ENCODE measurements at regions not wholly inside any gene's neighbourhood (a gene's known extent, or its start where the extent isn't known, plus 50 kb on each side); places are given as distances from the start of the nearest gene placed in this dataset.

DNA sequence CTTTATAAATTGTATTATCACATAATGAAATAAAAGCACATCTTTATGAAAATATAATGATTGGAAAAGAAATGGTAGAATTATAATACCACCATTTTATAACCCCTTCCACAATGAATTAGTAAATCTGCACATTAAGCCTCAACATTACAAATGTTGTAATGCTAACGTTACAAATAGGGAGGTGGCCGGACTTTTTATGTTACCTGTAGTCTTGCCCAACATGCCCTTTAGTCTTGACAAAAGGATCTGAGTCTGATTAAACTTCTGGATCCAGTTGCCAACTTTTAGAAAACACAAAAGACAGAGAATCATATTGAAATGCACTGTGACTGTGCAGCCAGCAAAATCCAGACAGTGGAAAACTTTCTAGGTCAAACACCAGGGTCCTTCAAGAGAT lies 617.3 kb downstream of the KCNJ3 start:
- TF ChIP-seq, protein P1, sequence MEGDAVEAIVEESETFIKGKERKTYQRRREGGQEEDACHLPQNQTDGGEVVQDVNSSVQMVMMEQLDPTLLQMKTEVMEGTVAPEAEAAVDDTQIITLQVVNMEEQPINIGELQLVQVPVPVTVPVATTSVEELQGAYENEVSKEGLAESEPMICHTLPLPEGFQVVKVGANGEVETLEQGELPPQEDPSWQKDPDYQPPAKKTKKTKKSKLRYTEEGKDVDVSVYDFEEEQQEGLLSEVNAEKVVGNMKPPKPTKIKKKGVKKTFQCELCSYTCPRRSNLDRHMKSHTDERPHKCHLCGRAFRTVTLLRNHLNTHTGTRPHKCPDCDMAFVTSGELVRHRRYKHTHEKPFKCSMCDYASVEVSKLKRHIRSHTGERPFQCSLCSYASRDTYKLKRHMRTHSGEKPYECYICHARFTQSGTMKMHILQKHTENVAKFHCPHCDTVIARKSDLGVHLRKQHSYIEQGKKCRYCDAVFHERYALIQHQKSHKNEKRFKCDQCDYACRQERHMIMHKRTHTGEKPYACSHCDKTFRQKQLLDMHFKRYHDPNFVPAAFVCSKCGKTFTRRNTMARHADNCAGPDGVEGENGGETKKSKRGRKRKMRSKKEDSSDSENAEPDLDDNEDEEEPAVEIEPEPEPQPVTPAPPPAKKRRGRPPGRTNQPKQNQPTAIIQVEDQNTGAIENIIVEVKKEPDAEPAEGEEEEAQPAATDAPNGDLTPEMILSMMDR (IDR thresholded peaks at IDR 0.05; ENCODE audit: borderline replicate concordance, control extremely low read depth, extremely low read depth, insufficient read depth, missing control alignments): no peak
- DNase-seq (ENCODE audit: low spot score): no peak
- in situ Hi-C loops (cut with MboI; ENCODE audit: low sequenced_read_pairs, unreplicated experiment): no loop called here

DNA sequence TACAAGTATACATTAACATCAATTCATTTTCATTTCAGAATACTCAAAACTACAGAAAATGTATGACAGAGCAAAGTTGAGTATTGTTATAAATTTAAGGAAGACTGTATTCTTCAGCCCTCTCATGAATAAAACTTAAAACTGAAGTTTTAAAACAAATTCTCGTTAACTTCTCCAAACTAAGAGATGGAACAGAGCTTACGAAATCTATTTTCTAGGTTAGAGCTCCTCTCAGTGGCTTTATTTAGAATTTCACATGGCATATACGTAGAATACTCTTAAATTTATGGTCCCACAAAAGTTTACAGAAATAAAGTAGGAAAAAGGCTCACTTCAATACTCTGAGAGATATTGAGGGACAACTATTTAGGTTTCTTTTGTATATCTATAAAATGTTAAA lies 612.1 kb downstream of the KCNJ3 start:
- TF ChIP-seq, protein P1 (IDR thresholded peaks at IDR 0.05; ENCODE audit: borderline replicate concordance, control extremely low read depth, extremely low read depth, insufficient read depth, missing control alignments): peak; percentile 24
- DNase-seq (ENCODE audit: low spot score): no peak
- in situ Hi-C loops (cut with MboI; ENCODE audit: low sequenced_read_pairs, unreplicated experiment): no loop called here

DNA sequence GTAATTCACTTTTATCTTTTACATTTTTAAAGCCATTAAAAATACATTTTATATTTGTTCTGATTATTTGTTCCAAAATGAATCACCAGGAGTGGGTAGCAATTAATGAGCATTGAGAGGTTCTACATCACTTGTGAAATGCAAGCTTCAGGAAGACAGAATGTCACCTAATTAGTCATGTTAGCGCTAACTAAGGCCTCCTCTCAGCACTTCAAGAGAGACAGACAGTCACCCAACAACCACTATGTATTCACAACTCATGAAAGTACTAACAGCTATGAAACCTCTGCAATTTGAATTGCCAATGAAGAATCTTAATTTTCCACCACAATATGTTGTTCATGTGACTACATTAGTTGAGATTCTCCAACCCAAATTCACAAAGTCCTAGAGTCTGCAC lies 611.0 kb downstream of the KCNJ3 start:
- in situ Hi-C loops (cut with MboI; ENCODE audit: low sequenced_read_pairs, unreplicated experiment): no loop called here
- no peak for DNase-seq (ENCODE audit: low spot score)
- TF ChIP-seq, protein P1 (IDR thresholded peaks at IDR 0.05; ENCODE audit: borderline replicate concordance, control extremely low read depth, extremely low read depth, insufficient read depth, missing control alignments): no peak

DNA sequence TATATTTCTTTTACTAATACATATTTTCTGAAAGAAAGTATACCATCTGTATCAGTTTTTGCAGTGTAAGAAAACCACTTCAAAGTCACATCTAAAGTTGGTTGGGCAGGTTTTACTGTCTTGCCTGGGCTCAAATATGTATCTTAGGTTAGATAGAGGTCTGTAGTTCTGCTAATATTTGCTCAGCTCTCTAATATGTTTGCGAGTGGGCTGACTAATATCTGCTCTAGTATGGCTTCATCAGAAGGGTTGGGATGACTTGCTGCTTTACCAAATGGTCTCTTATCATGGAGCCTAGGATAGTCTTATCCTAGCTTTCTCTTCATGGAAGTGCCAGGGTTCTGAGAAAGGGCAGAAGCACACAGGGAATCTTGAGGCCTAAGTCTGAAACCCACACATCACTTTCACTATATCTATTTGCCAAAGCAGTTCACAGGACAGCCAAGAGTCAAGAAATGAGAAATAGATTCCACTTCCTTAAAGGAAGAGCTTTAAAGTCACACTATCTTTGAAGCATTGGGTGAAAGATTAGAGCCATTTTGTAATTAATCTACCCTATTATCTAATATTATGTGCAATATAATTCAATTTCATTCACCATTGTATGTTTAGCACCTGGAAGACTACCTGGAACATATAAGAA lies 610.0 kb downstream of the KCNJ3 start:
- in situ Hi-C loops (cut with MboI; ENCODE audit: low sequenced_read_pairs, unreplicated experiment): no loop called here
- DNase-seq (ENCODE audit: low spot score): no peak

DNA sequence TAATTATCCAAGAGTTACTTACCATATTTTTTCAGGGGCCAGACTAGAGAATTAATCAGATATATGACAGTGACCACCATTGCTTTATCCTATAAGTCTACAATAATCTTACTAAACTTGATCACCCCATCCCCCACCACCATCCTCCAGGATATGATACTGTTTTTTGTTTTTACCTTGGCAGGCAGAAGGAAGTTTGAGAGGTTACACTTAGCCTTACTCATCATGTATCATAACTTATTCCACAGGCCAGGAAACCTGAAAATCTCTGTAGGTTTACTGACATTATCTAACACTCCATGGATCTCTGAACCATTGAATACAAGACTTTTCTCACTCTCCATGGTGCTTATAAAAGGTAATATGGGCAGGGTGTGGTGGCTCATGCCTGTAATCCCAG lies 602.7 kb downstream of the KCNJ3 start:
- in situ Hi-C loops (cut with MboI; ENCODE audit: low sequenced_read_pairs, unreplicated experiment): no loop called here
- DNase-seq (ENCODE audit: low spot score): no peak
- TF ChIP-seq, protein P1 (IDR thresholded peaks at IDR 0.05; ENCODE audit: borderline replicate concordance, control extremely low read depth, extremely low read depth, insufficient read depth, missing control alignments): no peak

More for the DNA sequence above, 610.0 kb downstream of the KCNJ3 start:
- TF ChIP-seq, protein P1 (IDR thresholded peaks at IDR 0.05; ENCODE audit: borderline replicate concordance, control extremely low read depth, extremely low read depth, insufficient read depth, missing control alignments): no peak

DNA sequence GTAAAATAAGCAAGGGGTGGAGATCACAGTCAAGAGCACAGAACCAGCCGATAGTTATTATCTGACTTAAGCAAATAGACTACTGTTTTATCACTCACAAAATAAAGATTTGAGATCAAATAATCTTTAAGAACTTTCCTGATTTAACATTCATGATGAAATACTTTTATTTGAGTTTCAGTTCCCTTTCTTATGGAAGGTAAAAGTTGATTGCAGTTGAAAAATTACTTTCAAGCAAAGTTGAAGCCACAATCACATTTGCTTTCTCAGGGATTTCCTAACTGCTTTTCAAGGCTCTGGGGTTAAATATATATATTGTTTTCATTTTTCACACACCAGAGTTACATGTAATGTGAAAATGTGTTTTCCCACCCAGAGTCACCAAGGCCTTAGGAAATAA lies 599.5 kb downstream of the KCNJ3 start:
- in situ Hi-C loops (cut with MboI; ENCODE audit: low sequenced_read_pairs, unreplicated experiment): no loop called here
- DNase-seq (ENCODE audit: low spot score): no peak
- TF ChIP-seq, protein P1 (IDR thresholded peaks at IDR 0.05; ENCODE audit: borderline replicate concordance, control extremely low read depth, extremely low read depth, insufficient read depth, missing control alignments): no peak

Measured in GM13976 (cell line).